ENCODE measurements at regions not wholly inside any gene's neighbourhood (a gene's known extent, or its start where the extent isn't known, plus 50 kb on each side); places are given as distances from the start of the nearest gene placed in this dataset.

- H3K4me3 ChIP-seq: no peak overlapping the region
- intact Hi-C loops (cut with DNase I; ENCODE audit: low total_unique reads): no loop called here
- no peak overlapping the region for H3K27ac ChIP-seq
- TF ChIP-seq EP300 (IDR thresholded peaks at IDR 0.05) (no peak), POLR2A (IDR thresholded peaks at IDR 0.05) (no peak), POLR2AphosphoS5 (IDR thresholded peaks at IDR 0.05) (no peak)
- TF ChIP-seq, protein P1, sequence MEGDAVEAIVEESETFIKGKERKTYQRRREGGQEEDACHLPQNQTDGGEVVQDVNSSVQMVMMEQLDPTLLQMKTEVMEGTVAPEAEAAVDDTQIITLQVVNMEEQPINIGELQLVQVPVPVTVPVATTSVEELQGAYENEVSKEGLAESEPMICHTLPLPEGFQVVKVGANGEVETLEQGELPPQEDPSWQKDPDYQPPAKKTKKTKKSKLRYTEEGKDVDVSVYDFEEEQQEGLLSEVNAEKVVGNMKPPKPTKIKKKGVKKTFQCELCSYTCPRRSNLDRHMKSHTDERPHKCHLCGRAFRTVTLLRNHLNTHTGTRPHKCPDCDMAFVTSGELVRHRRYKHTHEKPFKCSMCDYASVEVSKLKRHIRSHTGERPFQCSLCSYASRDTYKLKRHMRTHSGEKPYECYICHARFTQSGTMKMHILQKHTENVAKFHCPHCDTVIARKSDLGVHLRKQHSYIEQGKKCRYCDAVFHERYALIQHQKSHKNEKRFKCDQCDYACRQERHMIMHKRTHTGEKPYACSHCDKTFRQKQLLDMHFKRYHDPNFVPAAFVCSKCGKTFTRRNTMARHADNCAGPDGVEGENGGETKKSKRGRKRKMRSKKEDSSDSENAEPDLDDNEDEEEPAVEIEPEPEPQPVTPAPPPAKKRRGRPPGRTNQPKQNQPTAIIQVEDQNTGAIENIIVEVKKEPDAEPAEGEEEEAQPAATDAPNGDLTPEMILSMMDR (IDR thresholded peaks at IDR 0.05): no peak
- H3K36me3 ChIP-seq: no peaks in the 10 kb centered on the region
- no peaks in the 10 kb centered on the region for H3K27me3 ChIP-seq
- 38 to 64% (median 40%) methylated on average over 2 of the region's 2 CpGs for WGBS, 5 donors
- peak in 1 of 2 donors; percentile 21 for DNase-seq
- H3K9me3 ChIP-seq: no peaks in the 10 kb centered on the region
- H3K4me1 ChIP-seq: no peaks in the 10 kb centered on the region
Observed at GRCh38 chr7:94250124-94250523, 144.6 kb upstream of the COL1A2 start.

DNA sequence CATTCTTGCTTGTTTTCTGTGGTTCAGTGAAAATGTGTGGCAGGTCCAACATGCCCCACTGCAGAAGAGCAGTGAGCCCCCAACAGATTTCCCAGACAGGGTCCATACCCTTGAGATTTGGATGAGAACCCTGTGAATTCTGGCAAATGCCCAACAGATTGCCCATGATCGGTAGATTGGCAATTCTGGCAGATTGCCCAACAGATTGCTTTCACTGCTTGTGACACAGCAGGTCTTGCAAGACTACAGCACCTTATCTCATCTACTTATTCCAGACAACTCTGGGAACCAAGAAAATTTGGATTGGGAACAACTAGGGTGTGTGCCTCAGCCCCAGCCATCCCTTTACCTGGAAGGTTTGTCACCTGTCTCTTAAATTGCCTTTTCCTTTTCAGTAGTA is 143.7 kb upstream of the COL1A2 start:
- Histone ChIP-seq H3K9me3 (no peaks in the 10 kb centered on the region), H3K4me1 (no peaks in the 10 kb centered on the region), H3K27ac (no peak overlapping the region), H3K36me3 (no peaks in the 10 kb centered on the region), H3K4me3 (no peak overlapping the region), H3K27me3 (no peaks in the 10 kb centered on the region)
- no peak for DNase-seq
- 17 to 85% (median 25%) methylated on average over 1 of the region's 1 CpG for WGBS, 5 donors
- TF ChIP-seq EP300 (IDR thresholded peaks at IDR 0.05): no peak
- TF ChIP-seq POLR2A (IDR thresholded peaks at IDR 0.05): no peak
- TF ChIP-seq POLR2AphosphoS5 (IDR thresholded peaks at IDR 0.05): no peak
- TF ChIP-seq, protein P1 (IDR thresholded peaks at IDR 0.05): no peak
- intact Hi-C loops (cut with DNase I; ENCODE audit: low total_unique reads): no loop called here

DNA sequence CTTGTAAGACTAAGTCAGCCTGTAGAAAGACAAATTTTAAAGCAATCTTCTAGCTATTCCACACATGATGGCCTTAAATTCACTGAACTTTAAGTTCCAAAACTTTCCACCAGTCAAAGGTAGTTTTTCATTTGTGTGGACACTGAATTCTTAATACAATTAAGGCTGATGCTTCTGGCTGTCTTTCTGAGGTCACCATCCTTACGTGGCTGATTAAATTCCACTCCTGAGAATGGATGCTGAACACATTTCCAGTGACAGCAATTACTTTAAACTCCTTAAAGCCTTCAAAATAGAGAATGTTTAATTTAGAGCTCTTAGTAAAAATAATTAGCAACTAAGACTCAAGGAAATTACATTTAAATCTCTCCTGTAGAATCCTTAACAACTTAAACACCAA is 142.6 kb upstream of the COL1A2 start:
- intact Hi-C loops (cut with DNase I; ENCODE audit: low total_unique reads): no loop called here
- no peak overlapping the region for H3K4me3 ChIP-seq
- H3K27me3 ChIP-seq: no peaks in the 10 kb centered on the region
- TF ChIP-seq, protein P1 (IDR thresholded peaks at IDR 0.05): no peak
- TF ChIP-seq POLR2A (IDR thresholded peaks at IDR 0.05): no peak
- TF ChIP-seq POLR2AphosphoS5 (IDR thresholded peaks at IDR 0.05): no peak
- no peak for TF ChIP-seq EP300 (IDR thresholded peaks at IDR 0.05)
- DNase-seq: no peak
- H3K4me1 ChIP-seq: no peaks in the 10 kb centered on the region
- H3K36me3 ChIP-seq: no peaks in the 10 kb centered on the region
- WGBS, 5 donors: 63 to 77% (median 70%) methylated on average over 1 of the region's 1 CpG
- no peaks in the 10 kb centered on the region for H3K9me3 ChIP-seq
- H3K27ac ChIP-seq: no peak overlapping the region

- H3K4me1 ChIP-seq: no peaks in the 10 kb centered on the region
- intact Hi-C loops (cut with DNase I; ENCODE audit: low total_unique reads): no loop called here
Observed at GRCh38 chr7:94252971-94253370, 141.7 kb upstream of the COL1A2 start.

More at GRCh38 chr7:94252971-94253370, 141.7 kb upstream of the COL1A2 start:
- TF ChIP-seq POLR2AphosphoS5 (IDR thresholded peaks at IDR 0.05): no peak
- TF ChIP-seq, protein P1 (IDR thresholded peaks at IDR 0.05): no peak
- no peak for TF ChIP-seq POLR2A (IDR thresholded peaks at IDR 0.05)
- no peak for TF ChIP-seq EP300 (IDR thresholded peaks at IDR 0.05)
- Histone ChIP-seq H3K9me3 (no peaks in the 10 kb centered on the region), H3K36me3 (no peaks in the 10 kb centered on the region), H3K27ac (no peak overlapping the region), H3K27me3 (no peaks in the 10 kb centered on the region), H3K4me3 (no peak overlapping the region)
- no peak for DNase-seq
